ENCODE measurements at regions not wholly inside any gene's neighbourhood (a gene's known extent, or its start where the extent isn't known, plus 50 kb on each side); places are given as distances from the start of the nearest gene placed in this dataset.

GRCh38 chr12:24270965-24271364, 321.5 kb upstream of the SOX5 start:
- no peaks in the 10 kb centered on the region for H3K36me3 ChIP-seq (ENCODE audit: control insufficient read depth, insufficient read depth, low read length)
- H3K27me3 ChIP-seq (ENCODE audit: control insufficient read depth, insufficient read depth, low read length): no peaks in the 10 kb centered on the region
- no peak for DNase-seq (ENCODE audit: low read depth)
- no peak for TF ChIP-seq CTCF (IDR thresholded peaks at IDR 0.05; ENCODE audit: insufficient read depth, low read length, poor library complexity, severe bottlenecking)
- no peak overlapping the region for H3K4me3 ChIP-seq (ENCODE audit: low read depth, low read length)

- H3K4me3 ChIP-seq (ENCODE audit: low read depth, low read length): no peak overlapping the region
- no peaks in the 10 kb centered on the region for H3K36me3 ChIP-seq (ENCODE audit: control insufficient read depth, insufficient read depth, low read length)
- no peak for TF ChIP-seq CTCF (IDR thresholded peaks at IDR 0.05; ENCODE audit: insufficient read depth, low read length, poor library complexity, severe bottlenecking)
- DNase-seq (ENCODE audit: low read depth): no peak
- H3K27me3 ChIP-seq (ENCODE audit: control insufficient read depth, insufficient read depth, low read length): no peaks in the 10 kb centered on the region
Measured at GRCh38 chr12:24270464-24270863, 321.0 kb upstream of the SOX5 start.

- TF ChIP-seq CTCF (IDR thresholded peaks at IDR 0.05; ENCODE audit: insufficient read depth, low read length, poor library complexity, severe bottlenecking): no peak
- H3K4me3 ChIP-seq (ENCODE audit: low read depth, low read length): no peak overlapping the region
- H3K27me3 ChIP-seq (ENCODE audit: control insufficient read depth, insufficient read depth, low read length): no peaks in the 10 kb centered on the region
- no peaks in the 10 kb centered on the region for H3K36me3 ChIP-seq (ENCODE audit: control insufficient read depth, insufficient read depth, low read length)
- DNase-seq (ENCODE audit: low read depth): no peak
Measured at GRCh38 chr12:24268663-24269186, 319.3 kb upstream of the SOX5 start.

- H3K36me3 ChIP-seq (ENCODE audit: control insufficient read depth, insufficient read depth, low read length): no peaks in the 10 kb centered on the region
- H3K4me3 ChIP-seq (ENCODE audit: low read depth, low read length): no peak overlapping the region
- no peak for DNase-seq (ENCODE audit: low read depth)
- H3K27me3 ChIP-seq (ENCODE audit: control insufficient read depth, insufficient read depth, low read length): no peaks in the 10 kb centered on the region
- TF ChIP-seq CTCF (IDR thresholded peaks at IDR 0.05; ENCODE audit: insufficient read depth, low read length, poor library complexity, severe bottlenecking): no peak
Measured at GRCh38 chr12:24266982-24267381, 317.5 kb upstream of the SOX5 start.

GRCh38 chr12:24256684-24257083, 307.2 kb upstream of the SOX5 start:
- H3K27me3 ChIP-seq (ENCODE audit: control insufficient read depth, insufficient read depth, low read length): no peaks in the 10 kb centered on the region
- no peak for DNase-seq (ENCODE audit: low read depth)
- TF ChIP-seq CTCF (IDR thresholded peaks at IDR 0.05; ENCODE audit: insufficient read depth, low read length, poor library complexity, severe bottlenecking): no peak
- H3K36me3 ChIP-seq (ENCODE audit: control insufficient read depth, insufficient read depth, low read length): no peaks in the 10 kb centered on the region
- H3K4me3 ChIP-seq (ENCODE audit: low read depth, low read length): no peak overlapping the region

- H3K36me3 ChIP-seq (ENCODE audit: control insufficient read depth, insufficient read depth, low read length): no peaks in the 10 kb centered on the region
- no peak for TF ChIP-seq CTCF (IDR thresholded peaks at IDR 0.05; ENCODE audit: insufficient read depth, low read length, poor library complexity, severe bottlenecking)
- no peak for DNase-seq (ENCODE audit: low read depth)
- H3K4me3 ChIP-seq (ENCODE audit: low read depth, low read length): no peak overlapping the region
- H3K27me3 ChIP-seq (ENCODE audit: control insufficient read depth, insufficient read depth, low read length): no peaks in the 10 kb centered on the region
Measured at GRCh38 chr12:24255920-24256665, 306.6 kb upstream of the SOX5 start.

All from kidney epithelial cell (primary cell).